OCI-LY1 (cell line): ENCODE measurements at regions not wholly inside any gene's neighbourhood (a gene's known extent, or its start where the extent isn't known, plus 50 kb on each side); places are given as distances from the start of the nearest gene placed in this dataset.
"Not testable (repeated sequence)": the region's sequence is repeated elsewhere in the genome, so short reads cannot be mapped to it uniquely, and the experiment has no call there.

Source experiments
- H2AFZ ChIP-seq: fragments of 200-600 bp; sonication (generic), shearing (Covaris generic); 2 replicates; pipeline ENCODE4 v1.6.0; 2014; ENCODE audit warnings: antibody characterized with exemption, mild to moderate bottlenecking, low read length
- H3F3A ChIP-seq: fragments of 200-600 bp; sonication (generic), shearing (Covaris generic); 2 replicates; pipeline ENCODE4 v1.6.0; 2014; ENCODE audit warnings: mild to moderate bottlenecking, antibody characterized with exemption, low read length, moderate library complexity; ENCODE audit not compliant: insufficient read depth
- H3K27ac ChIP-seq: fragments of 200-600 bp; sonication (generic); 2 replicates; pipeline ENCODE4 v1.5.1; 2014; ENCODE audit warnings: low read length, mixed run types, mild to moderate bottlenecking, low read depth; ENCODE audit not compliant: poor library complexity, severe bottlenecking
- H3K27me3 ChIP-seq: fragments of 200-600 bp; sonication (generic); 2 replicates; pipeline ENCODE4 v1.6.0; 2014; ENCODE audit warnings: antibody characterized with exemption, mild to moderate bottlenecking, low read length, moderate library complexity; ENCODE audit not compliant: insufficient read depth
- H3K36me3 ChIP-seq: fragments of 200-600 bp; sonication (generic); 2 replicates; pipeline ENCODE4 v1.6.1; 2014; ENCODE audit warnings: mild to moderate bottlenecking, antibody characterized with exemption, low read length, moderate library complexity, mixed read lengths; ENCODE audit not compliant: insufficient read depth
- H3K4me1 ChIP-seq: fragments of 200-600 bp; sonication (generic); 2 replicates; pipeline ENCODE4 v1.5.1; 2014; ENCODE audit warnings: mild to moderate bottlenecking, low read length, moderate library complexity; ENCODE audit not compliant: insufficient read depth, severe bottlenecking
- H3K4me2 ChIP-seq: fragments of 200-600 bp; sonication (generic), shearing (Covaris generic); 2 replicates; pipeline ENCODE4 v1.6.1; 2014; ENCODE audit warnings: low read length
- H3K4me3 ChIP-seq: fragments of 200-600 bp; sonication (generic); 2 replicates; pipeline ENCODE4 v1.5.1; 2014; ENCODE audit warnings: low read length, low read depth, mild to moderate bottlenecking, mixed read lengths; ENCODE audit not compliant: poor library complexity, severe bottlenecking
- H3K79me2 ChIP-seq: fragments of 200-600 bp; shearing (Covaris generic); 2 replicates; pipeline ENCODE4 v1.6.1; 2016; ENCODE audit warnings: mixed run types, low read length, mixed read lengths; ENCODE audit not compliant: insufficient read depth
- H3K9ac ChIP-seq: fragments of 200-600 bp; sonication (generic), shearing (Covaris generic); 2 replicates; pipeline ENCODE4 v1.6.1; 2014; ENCODE audit warnings: mild to moderate bottlenecking, low read length, mixed read lengths
- H3K9me2 ChIP-seq: fragments of 200-600 bp; sonication (generic), shearing (Covaris generic); 2 replicates; pipeline ENCODE4 v1.6.1; 2014; ENCODE audit warnings: low read depth, mild to moderate bottlenecking, low read length, mixed read lengths
- H3K9me3 ChIP-seq: fragments of 200-600 bp; shearing (Covaris generic); 2 replicates; pipeline ENCODE4 v1.6.1; 2014; ENCODE audit warnings: low read length, mixed read lengths
- H4K20me1 ChIP-seq: fragments of 200-600 bp; sonication (generic), shearing (Covaris generic); 2 replicates; pipeline ENCODE4 v1.6.0; 2016; ENCODE audit warnings: mild to moderate bottlenecking, low read length; ENCODE audit not compliant: insufficient read depth
- EZH2 ChIP-seq: fragments of 200-600 bp; sonication (generic), shearing (Covaris generic); IDR thresholded peaks from 2 replicates; pipeline ENCODE4 v1.8.0; 2017; ENCODE audit warnings: borderline replicate concordance, mixed run types, mild to moderate bottlenecking, antibody characterized with exemption, low read length, moderate library complexity, mixed read lengths
- TF ChIP-seq, protein P1 (sequence below): fragments of 200-600 bp; sonication (generic), shearing (Covaris generic); IDR thresholded peaks from 2 replicates; pipeline ENCODE4 v1.5.1; 2017; ENCODE audit warnings: mild to moderate bottlenecking, antibody characterized with exemption, low read length, moderate library complexity, mixed read lengths

- TF ChIP-seq, protein P1, sequence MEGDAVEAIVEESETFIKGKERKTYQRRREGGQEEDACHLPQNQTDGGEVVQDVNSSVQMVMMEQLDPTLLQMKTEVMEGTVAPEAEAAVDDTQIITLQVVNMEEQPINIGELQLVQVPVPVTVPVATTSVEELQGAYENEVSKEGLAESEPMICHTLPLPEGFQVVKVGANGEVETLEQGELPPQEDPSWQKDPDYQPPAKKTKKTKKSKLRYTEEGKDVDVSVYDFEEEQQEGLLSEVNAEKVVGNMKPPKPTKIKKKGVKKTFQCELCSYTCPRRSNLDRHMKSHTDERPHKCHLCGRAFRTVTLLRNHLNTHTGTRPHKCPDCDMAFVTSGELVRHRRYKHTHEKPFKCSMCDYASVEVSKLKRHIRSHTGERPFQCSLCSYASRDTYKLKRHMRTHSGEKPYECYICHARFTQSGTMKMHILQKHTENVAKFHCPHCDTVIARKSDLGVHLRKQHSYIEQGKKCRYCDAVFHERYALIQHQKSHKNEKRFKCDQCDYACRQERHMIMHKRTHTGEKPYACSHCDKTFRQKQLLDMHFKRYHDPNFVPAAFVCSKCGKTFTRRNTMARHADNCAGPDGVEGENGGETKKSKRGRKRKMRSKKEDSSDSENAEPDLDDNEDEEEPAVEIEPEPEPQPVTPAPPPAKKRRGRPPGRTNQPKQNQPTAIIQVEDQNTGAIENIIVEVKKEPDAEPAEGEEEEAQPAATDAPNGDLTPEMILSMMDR, result no peak
- no peak overlapping the region for H3K9ac ChIP-seq
- no peaks in the 10 kb centered on the region for H3K79me2 ChIP-seq
- no peaks in the 10 kb centered on the region for H3K9me2 ChIP-seq
- no peak overlapping the region for H3K27ac ChIP-seq
- H3K9me3 ChIP-seq, result no peaks in the 10 kb centered on the region
- no peaks in the 10 kb centered on the region for H3K36me3 ChIP-seq
- H2AFZ ChIP-seq, result no peak overlapping the region
- H3K4me1 ChIP-seq, result no peaks in the 10 kb centered on the region
- H3K27me3 ChIP-seq, result no peaks in the 10 kb centered on the region
- H3F3A ChIP-seq, result no peaks in the 10 kb centered on the region
- H3K4me2 ChIP-seq, result no peak overlapping the region
- H4K20me1 ChIP-seq, result no peaks in the 10 kb centered on the region
- H3K4me3 ChIP-seq, result no peak overlapping the region
Observed at GRCh38 chr5:28807195-28807729, 1768.9 kb upstream of the CDH9 start.

DNA sequence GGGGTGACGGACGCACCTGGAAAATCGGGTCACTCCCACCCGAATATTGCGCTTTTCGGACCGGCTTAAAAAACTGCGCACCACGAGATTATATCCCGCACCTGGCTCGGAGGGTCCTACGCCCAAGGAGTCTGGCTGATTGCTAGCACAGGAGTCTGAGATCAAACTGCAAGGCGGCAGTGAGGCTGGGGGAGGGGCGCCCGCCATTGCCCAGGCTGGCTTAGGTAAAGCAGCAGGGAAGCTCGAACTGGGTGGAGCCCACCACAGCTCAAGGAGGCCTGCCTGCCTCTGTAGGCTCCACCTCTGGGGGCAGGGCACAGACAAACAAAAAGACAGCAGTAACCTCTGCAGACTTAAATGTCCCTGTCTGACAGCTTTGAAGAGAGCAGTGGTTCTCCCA, 1760.6 kb upstream of the CDH9 start:
- H3K4me1 ChIP-seq, H3F3A ChIP-seq, H3K27me3 ChIP-seq, H3K4me3 ChIP-seq, H3K4me2 ChIP-seq, H2AFZ ChIP-seq, H3K79me2 ChIP-seq, H3K27ac ChIP-seq, H4K20me1 ChIP-seq, H3K9me2 ChIP-seq, H3K36me3 ChIP-seq, H3K9me3 ChIP-seq, H3K9ac ChIP-seq: not testable (repeated sequence)

DNA sequence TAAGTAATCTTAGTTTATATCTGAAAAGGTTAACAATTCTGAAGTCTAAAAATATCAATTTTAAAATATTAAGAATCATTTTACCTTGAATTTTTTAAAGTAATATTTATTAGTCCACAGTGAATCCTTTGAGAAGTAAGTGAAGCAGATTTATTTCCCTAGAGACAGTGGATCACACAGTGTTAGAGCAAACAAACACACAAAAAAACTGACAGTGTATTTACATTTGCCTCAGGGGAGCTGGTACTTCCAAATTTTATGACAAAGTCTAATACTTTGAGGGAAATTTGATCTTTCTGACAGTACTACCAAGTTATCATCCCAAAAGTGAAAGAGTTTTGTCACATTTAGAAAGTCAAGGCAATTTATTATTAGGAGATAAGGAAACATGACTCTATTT, 1750.6 kb upstream of the CDH9 start:
- no peak for TF ChIP-seq EZH2
- TF ChIP-seq, protein P1, result no peak
- H3K4me1 ChIP-seq, result no peaks in the 10 kb centered on the region
- H3K27me3 ChIP-seq, result no peaks in the 10 kb centered on the region
- H3K9ac ChIP-seq, result no peak overlapping the region
- H3K36me3 ChIP-seq, result no peaks in the 10 kb centered on the region
- H3F3A ChIP-seq, result no peaks in the 10 kb centered on the region
- no peaks in the 10 kb centered on the region for H4K20me1 ChIP-seq
- H3K27ac ChIP-seq, result no peak overlapping the region
- no peaks in the 10 kb centered on the region for H3K9me2 ChIP-seq
- H3K4me3 ChIP-seq, result no peak overlapping the region
- no peaks in the 10 kb centered on the region for H3K79me2 ChIP-seq
- H3K4me2 ChIP-seq, result no peak overlapping the region
- H3K9me3 ChIP-seq, result no peaks in the 10 kb centered on the region
- no peak overlapping the region for H2AFZ ChIP-seq

DNA sequence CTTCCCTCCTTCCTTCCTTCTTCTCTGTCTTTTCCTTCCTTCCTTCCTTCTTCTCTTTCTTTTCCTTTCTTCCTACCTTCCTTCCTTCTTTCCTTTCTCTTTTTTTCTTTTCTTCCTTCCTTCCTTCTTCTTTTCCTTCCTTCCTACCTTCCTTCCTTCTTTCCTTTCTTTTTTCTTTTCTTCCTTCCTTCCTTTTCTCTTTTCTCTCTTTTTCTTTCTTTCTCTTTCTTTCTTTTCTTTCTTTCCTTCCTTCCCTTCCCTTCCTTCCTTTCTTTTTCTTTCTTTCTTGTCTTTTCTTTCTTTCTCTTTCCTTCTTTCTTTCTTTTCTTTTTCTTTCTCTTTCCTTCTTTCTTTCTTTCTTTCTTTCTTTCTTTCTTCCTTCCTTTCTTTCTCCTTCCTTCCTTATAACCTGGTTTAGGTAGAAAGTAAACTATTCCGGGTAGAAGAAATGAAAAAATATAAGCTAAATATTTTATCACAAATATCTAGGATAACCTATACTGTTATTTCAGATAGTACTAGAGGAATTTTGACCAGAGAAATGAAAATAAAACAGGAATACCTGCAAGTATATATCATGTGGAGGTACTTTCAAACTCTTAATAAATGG, 1741.8 kb upstream of the CDH9 start:
- Histone ChIP-seq H3K4me2 (no peak overlapping the region), H3F3A (no peaks in the 10 kb centered on the region), H3K4me3 (no peak overlapping the region), H3K36me3 (no peaks in the 10 kb centered on the region), H3K27ac (no peak overlapping the region), H2AFZ (no peak overlapping the region), H3K9me3 (no peaks in the 10 kb centered on the region), H4K20me1 (no peaks in the 10 kb centered on the region), H3K9ac (no peak overlapping the region), H3K27me3 (no peaks in the 10 kb centered on the region), H3K4me1 (no peaks in the 10 kb centered on the region), H3K9me2 (no peaks in the 10 kb centered on the region), H3K79me2 (no peaks in the 10 kb centered on the region)
- TF ChIP-seq, protein P1, result no peak
- no peak for TF ChIP-seq EZH2
